HG03025 (cell line): ENCODE measurements at regions not wholly inside any gene's neighbourhood (a gene's known extent, or its start where the extent isn't known, plus 50 kb on each side); places are given as distances from the start of the nearest gene placed in this dataset.

Source experiments
- ATAC-seq: cut with Tn5 transposase; IDR thresholded peaks from one replicate; pipeline ENCODE4 v1.9.1; 2021; ENCODE audit warnings: mild to moderate bottlenecking, moderate library complexity; ENCODE audit not compliant: unreplicated experiment, low FRiP score

DNA sequence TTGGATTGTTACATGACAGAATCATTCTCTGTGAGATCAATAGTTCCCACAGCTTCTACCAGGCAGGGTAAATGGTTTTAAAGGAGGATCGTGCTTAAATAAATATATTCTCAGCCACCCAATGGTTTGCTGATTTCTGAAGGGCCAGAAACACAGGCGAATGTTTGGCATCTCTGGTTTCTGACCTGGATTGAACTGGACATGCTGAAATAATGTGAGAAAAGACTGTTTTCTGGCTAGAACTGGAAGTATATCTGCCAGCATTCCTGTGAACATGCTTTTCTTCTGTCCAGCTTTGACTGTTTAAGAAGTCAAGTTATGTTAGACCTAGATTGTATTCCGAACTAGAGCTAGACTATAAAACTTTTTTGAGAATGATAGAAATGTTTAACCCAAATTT, 77.1 kb upstream of the COL3A1 start:
- ATAC-seq, result no peak

DNA sequence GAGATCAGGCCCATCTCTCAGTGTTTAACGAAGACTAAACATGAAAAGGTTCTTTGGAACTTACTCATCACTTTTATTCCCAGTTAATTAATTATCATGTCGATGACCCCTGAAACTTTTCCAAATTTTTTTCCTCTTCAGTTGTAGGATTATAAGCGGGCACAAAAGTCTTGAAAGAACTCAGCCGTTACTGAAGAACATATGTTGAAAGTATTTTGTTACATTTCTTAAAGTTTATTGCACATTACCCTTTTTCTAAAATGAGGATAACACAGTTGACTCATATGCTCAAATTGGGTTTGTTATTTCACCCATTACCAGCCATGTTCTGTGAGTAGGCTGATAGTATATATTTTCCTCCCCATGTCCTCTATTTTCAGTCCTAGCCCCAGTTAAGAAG, 75.9 kb upstream of the COL3A1 start:
- no peak for ATAC-seq

DNA sequence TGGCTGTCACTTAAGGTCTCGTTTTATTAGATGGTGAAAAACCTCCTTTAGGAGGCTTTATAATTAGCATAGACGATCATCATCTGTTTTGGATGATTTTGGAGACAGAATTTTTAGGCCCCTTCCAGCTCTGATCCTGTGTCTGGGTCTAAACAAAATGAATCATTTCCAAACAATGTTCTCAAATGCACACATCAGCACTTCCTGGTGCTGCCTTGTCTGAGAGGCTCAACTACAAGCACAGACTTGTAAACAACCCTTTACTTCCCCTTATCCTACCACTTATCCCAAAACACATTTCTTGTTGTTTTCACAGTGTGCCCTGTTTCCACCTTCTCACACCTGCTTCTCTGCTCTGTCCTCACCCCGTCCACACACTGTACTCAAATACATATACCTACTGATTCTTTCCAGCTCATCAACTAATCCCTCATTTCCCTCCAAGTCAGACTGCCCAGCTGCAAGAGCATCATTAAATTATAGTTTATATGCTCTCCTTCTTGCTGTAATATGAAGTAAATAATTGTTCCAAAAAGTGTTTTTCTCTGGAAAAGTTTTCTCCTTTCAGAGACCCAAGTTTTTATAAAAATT, 71.2 kb upstream of the COL3A1 start:
- ATAC-seq, result no peak

DNA sequence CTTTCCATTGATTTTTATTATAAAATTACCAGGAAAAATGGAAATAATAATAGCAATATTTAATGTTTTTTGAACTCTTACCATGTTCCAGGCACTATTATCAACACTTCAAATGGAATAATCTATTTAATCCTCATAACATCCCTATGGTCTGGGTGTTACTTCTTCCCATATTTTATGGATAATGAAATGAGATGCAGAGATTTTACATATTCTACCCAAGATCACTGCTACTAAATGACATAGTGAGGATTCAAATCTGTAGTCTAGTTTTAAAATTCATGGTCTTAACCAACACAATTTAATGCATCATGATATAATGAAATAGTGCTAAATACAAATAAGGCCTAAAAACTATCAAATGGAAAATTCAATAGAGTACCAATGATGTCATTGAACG, 70.4 kb upstream of the COL3A1 start:
- no peak for ATAC-seq

DNA sequence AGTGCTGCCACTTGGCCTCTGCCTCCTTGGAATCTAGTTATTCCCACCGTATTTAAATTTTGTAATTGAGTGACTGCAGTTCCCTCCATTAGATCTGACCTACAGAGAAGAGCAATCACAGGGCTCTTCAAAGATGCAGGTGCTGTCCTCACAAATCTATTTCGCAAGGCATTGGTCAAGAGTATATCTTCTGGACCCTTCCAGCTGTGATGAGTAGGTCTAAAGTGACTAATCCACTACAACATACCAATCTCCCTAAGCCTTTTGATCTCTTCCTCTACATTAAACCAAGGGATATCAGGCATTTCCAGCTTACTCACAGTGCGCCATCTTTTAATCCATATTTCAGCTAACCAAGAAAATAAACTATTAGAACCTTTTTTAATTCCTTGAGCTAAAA, 65.1 kb upstream of the COL3A1 start:
- no peak for ATAC-seq

DNA sequence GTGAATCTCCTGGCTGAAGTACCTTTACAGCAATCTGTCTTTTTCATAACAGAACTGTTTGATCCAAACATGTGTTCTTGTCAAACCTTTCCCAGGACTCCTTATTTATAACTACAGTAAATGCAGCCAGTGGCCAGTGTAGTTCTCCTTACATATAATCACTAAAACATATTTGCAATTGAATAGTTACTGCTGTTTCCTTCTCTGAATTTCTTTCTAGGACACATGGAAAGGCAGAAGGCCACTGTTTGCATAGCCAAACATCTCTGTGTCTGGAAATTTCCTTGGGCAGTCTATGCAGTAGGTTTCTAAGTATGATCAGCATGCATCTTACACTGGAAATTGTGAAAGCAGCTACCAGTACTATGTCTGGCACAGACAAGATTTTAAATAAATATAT, 57.4 kb upstream of the COL3A1 start:
- ATAC-seq, result no peak

DNA sequence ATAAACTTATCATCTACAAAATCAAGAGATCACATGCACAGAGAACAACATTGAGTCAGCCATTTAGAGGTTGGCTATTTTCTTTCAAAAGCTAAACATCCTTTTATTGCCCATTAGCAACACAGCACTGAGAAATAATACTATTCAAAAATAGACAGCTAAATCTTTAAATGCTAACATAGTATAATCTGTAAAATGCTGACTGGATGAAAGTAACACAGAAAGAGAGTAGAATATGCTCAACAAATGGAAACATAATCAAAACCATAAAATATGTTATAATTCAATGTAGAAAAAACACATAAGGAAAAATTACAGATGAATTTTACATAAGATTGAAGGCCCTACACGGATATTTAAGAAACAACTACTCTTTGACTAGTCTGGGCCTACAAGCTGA, 56.5 kb upstream of the COL3A1 start:
- ATAC-seq, result no peak

DNA sequence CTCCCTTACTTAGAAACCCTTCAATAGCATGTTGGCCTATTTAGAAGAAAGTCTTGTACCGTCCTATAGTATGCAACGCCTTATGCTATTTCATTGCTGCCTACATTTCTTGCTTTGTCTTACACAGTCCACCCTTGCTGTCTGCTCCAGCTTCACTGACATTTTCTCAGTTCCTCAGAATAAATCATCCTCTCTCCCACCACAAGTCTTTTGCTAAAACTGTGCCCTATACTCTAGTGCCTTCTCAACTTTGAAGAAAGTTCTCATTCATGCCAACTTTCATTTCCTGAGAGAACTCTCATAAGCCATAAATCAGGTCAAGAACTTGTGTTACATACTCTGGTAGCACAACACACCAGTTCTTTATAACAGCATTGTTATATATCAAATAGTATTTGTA, 54.3 kb upstream of the COL3A1 start:
- ATAC-seq, result peak; percentile 78

DNA sequence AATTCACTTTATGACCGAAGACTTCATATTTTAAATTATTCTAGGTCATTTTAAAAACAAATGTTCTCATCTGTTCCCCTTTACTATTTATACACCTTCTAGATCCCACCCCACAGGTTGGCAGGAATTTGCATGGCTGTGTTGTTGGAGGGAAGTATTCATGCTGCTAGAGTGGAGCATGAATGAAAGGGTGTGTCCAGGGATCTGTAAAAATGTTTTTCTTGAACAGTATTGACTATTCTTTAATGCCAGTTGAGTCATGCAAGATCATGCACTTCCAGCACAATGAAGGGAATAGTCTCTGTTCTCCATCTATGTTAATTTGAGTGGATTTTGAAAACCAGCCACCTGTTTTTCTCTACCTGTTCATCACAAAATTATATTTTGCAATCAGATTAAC, 52.0 kb upstream of the COL3A1 start:
- no peak for ATAC-seq
